Activated B cell treated with CpG ODN at 0.5 μM for 24 hours (primary cell): ENCODE measurements at regions not wholly inside any gene's neighbourhood (a gene's known extent, or its start where the extent isn't known, plus 50 kb on each side); places are given as distances from the start of the nearest gene placed in this dataset.

Experiments
- ATAC-seq: fragments of 200-7000 bp; cut with Tn5 transposase; one replicate; pipeline ENCODE4 v1.10.0; 2021; ENCODE audit warnings: low read depth, mild to moderate bottlenecking, moderate library complexity
- CTCF ChIA-PET: fragments of 350-600 bp; sonication (Branson Sonifier 250); formaldehyde crosslinking; loops from one replicate; lab custom pipeline; 2021; ENCODE audit warnings: antibody characterized with exemption; lab: Charles Lee
- POLR2A ChIA-PET: fragments of 350-600 bp; sonication (Branson Sonifier 250); formaldehyde crosslinking; loops from one replicate; lab custom pipeline; 2021; ENCODE audit warnings: antibody characterized with exemption; lab: Charles Lee
- DNase-seq: peaks from one replicate; pipeline ENCODE4 v3.0.0; 2022
- H3K27ac Mint-ChIP-seq: one replicate; pipeline ENCODE4 v1.8.0; 2020; ENCODE audit warnings: mixed read lengths
- H3K27me3 Mint-ChIP-seq: one replicate; pipeline ENCODE4 v1.8.0; 2021; ENCODE audit warnings: mixed read lengths
- H3K36me3 Mint-ChIP-seq: one replicate; pipeline ENCODE4 v1.8.0; 2021; ENCODE audit warnings: low read depth, mixed read lengths
- H3K4me1 Mint-ChIP-seq: one replicate; pipeline ENCODE4 v1.8.0; 2021; ENCODE audit warnings: mixed read lengths
- H3K4me3 Mint-ChIP-seq: one replicate; pipeline ENCODE4 v1.8.0; 2020; ENCODE audit warnings: mild to moderate bottlenecking, mixed read lengths
- H3K9me3 Mint-ChIP-seq: one replicate; pipeline ENCODE4 v1.8.0; 2020; ENCODE audit warnings: mixed read lengths
- intact Hi-C: fragments of 100-400 bp; cut with micrococcal nuclease; formaldehyde crosslinking; loops from one replicate; pipeline ENCODE4 v1.15.1; 2024
- TF ChIP-seq, protein P1 (sequence below): fragments of 200-600 bp; IDR thresholded peaks from one replicate; pipeline ENCODE4 v1.8.0; 2022; ENCODE audit warnings: antibody characterized with exemption, mild to moderate bottlenecking

DNA sequence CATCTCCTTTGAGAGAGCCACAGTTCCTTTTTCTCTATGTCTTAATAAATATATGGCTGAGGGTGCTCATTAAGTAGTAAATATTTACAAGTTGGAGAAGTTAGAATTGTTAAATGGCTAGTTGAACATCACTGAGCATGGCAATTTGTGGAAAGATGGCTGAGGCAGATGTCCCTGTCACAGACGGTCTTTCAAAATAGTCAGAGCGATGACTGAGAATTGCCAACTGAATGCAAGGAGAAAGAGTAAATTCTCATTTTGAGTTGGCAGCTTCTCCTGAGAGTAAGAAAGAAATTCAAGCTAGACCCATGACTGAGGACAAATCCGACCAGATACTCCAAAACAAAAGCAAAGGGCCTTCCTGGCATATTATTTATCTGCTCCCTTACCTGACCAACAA lies 617.9 kb downstream of the KCTD16 start:
- no peaks in the 10 kb centered on the region for H3K4me1 Mint-ChIP-seq
- intact Hi-C loops: no loop called here
- peaks cover 7% of the 10 kb centered on the region for H3K9me3 Mint-ChIP-seq
- ChIA-PET POLR2A (no interaction called here), CTCF (no interaction called here)
- DNase-seq (no peak), ATAC-seq (no peak)
- TF ChIP-seq, protein P1, sequence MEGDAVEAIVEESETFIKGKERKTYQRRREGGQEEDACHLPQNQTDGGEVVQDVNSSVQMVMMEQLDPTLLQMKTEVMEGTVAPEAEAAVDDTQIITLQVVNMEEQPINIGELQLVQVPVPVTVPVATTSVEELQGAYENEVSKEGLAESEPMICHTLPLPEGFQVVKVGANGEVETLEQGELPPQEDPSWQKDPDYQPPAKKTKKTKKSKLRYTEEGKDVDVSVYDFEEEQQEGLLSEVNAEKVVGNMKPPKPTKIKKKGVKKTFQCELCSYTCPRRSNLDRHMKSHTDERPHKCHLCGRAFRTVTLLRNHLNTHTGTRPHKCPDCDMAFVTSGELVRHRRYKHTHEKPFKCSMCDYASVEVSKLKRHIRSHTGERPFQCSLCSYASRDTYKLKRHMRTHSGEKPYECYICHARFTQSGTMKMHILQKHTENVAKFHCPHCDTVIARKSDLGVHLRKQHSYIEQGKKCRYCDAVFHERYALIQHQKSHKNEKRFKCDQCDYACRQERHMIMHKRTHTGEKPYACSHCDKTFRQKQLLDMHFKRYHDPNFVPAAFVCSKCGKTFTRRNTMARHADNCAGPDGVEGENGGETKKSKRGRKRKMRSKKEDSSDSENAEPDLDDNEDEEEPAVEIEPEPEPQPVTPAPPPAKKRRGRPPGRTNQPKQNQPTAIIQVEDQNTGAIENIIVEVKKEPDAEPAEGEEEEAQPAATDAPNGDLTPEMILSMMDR: no peak
- H3K27ac Mint-ChIP-seq: no peak overlapping the region
- H3K4me3 Mint-ChIP-seq: no peak overlapping the region
- no peaks in the 10 kb centered on the region for H3K36me3 Mint-ChIP-seq
- no peaks in the 10 kb centered on the region for H3K27me3 Mint-ChIP-seq

DNA sequence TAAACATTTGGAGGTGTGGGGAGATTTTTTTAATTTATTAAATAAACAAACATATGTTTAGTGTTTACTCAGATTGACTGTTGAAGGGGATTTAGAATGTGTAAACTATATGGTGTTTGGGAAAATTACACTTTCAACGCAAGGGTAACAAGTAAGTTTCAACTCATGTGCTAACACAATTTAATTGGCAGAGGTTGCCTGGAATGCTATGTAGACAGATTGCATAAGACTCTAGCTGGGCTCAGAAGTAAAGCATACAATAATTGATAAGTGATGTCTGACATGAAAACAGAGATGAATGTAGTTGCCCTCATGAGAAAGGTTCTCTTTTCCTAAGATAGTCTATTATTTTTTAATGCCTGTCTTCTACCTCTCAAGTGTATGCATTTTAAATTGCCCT lies 617.4 kb downstream of the KCTD16 start:
- no peaks in the 10 kb centered on the region for H3K27me3 Mint-ChIP-seq
- ChIA-PET POLR2A (no interaction called here), CTCF (no interaction called here)
- DNase-seq (no peak), ATAC-seq (no peak)
- H3K36me3 Mint-ChIP-seq: no peaks in the 10 kb centered on the region
- H3K4me1 Mint-ChIP-seq: no peaks in the 10 kb centered on the region
- no peak overlapping the region for H3K4me3 Mint-ChIP-seq
- peaks cover 7% of the 10 kb centered on the region for H3K9me3 Mint-ChIP-seq
- no peak overlapping the region for H3K27ac Mint-ChIP-seq
- intact Hi-C loops: no loop called here
- TF ChIP-seq, protein P1: no peak

DNA sequence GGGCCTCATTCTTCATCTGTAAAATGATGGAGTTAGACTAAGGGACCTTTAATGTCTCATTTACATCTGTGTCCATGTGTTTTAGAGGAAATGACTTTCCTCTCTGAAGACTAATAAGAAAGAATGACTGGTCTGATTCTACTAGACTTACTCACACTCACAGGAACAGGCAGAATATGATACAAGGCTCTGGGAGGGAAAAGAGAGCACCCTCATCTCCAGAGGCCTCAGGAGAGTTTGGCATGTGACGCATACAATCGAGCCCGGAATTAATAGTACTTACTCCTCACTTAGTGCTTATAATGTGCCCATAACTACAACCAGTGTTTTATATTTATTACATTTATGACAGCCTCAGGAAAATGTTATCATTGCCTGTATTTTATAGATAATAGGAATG lies 608.7 kb downstream of the KCTD16 start:
- Mint-ChIP-seq H3K9me3 (no peaks in the 10 kb centered on the region), H3K4me3 (no peak overlapping the region), H3K27me3 (no peaks in the 10 kb centered on the region), H3K36me3 (no peaks in the 10 kb centered on the region), H3K4me1 (no peaks in the 10 kb centered on the region), H3K27ac (no peak overlapping the region)
- TF ChIP-seq, protein P1: no peak
- no peak for ATAC-seq
- ChIA-PET POLR2A (no interaction called here), CTCF (no interaction called here)
- DNase-seq: no peak
- intact Hi-C loops: no loop called here

- Mint-ChIP-seq H3K4me3 (no peak overlapping the region), H3K36me3 (no peaks in the 10 kb centered on the region), H3K27ac (no peak overlapping the region), H3K9me3 (no peaks in the 10 kb centered on the region), H3K27me3 (no peaks in the 10 kb centered on the region), H3K4me1 (no peaks in the 10 kb centered on the region)
- ChIA-PET POLR2A (no interaction called here), CTCF (no interaction called here)
- DNase-seq (no peak), ATAC-seq (no peak)
- TF ChIP-seq, protein P1: no peak
- intact Hi-C loops: no loop called here
These were observed 607.9 kb downstream of the KCTD16 start for GRCh38 chr5:144778561-144778960.

GRCh38 chr5:144774197-144774596 lies 603.5 kb downstream of the KCTD16 start:
- CTCF ChIA-PET: no interaction called here
- TF ChIP-seq, protein P1: no peak
- DNase-seq: no peak
- no peak overlapping the region for H3K4me3 Mint-ChIP-seq
- intact Hi-C loops: no loop called here
- no peaks in the 10 kb centered on the region for H3K4me1 Mint-ChIP-seq
- H3K27me3 Mint-ChIP-seq: no peaks in the 10 kb centered on the region
- ATAC-seq: no peak
- peaks cover 2% of the 10 kb centered on the region for H3K9me3 Mint-ChIP-seq
- POLR2A ChIA-PET: no interaction called here
- no peaks in the 10 kb centered on the region for H3K36me3 Mint-ChIP-seq
- H3K27ac Mint-ChIP-seq: no peak overlapping the region
